ENCODE measurements at regions not wholly inside any gene's neighbourhood (a gene's known extent, or its start where the extent isn't known, plus 50 kb on each side); places are given as distances from the start of the nearest gene placed in this dataset.
A peak's percentile ranks its signal among the peaks of the same experiment; 100 is the strongest.

DNA sequence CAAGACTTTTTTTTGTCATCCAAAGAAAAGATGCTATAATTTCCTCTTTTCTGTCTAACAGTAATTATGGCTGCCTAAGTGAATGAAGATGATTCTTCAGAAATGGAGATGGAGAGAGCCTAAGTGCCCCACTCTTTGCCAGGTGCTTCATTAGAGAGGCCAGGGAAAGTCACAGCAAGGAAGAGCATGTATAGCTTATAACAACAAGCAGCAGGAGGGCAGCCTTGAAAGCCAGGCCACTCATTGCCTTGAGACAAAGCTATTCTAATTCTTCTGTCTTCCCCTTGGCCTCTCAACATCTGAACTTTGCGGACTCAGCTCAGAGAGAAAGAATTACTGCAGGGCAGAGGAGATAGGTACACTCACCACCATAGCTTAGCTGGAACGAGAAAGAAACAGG lies 112.0 kb upstream of the ZNF366 start:
- Histone ChIP-seq H3K4me3 (ENCODE audit: low read depth in 1 of 3, low read length in 3 of 3) (no peak overlapping the region), H3K27ac (ENCODE audit: low read depth in 1 of 3, low read length in 2 of 3) (no peak overlapping the region), H3K36me3 (ENCODE audit: control insufficient read depth in 3 of 3, insufficient read depth in 2 of 3, low read depth in 1 of 3, low read length in 3 of 3) (no peaks in the 10 kb centered on the region), H3K27me3 (ENCODE audit: control insufficient read depth in 3 of 3, insufficient read depth in 3 of 3, low read length in 3 of 3) (peaks cover 0 to 2% (median 0%) of the 10 kb centered on the region in 3 donors), H3K4me1 (ENCODE audit: control insufficient read depth in 3 of 3, insufficient read depth in 2 of 3, low read depth in 1 of 3, low read length in 2 of 3) (no peaks in the 10 kb centered on the region), H3K9me3 (ENCODE audit: control insufficient read depth in 2 of 2, insufficient read depth in 1 of 2, low read depth in 1 of 2, low read length in 1 of 2) (no peaks in the 10 kb centered on the region)
- no peak for DNase-seq
- FAIRE-seq, result no peak
- 86 to 93% (median 90%) methylated on average over 2 of the region's 2 CpGs for WGBS, 3 donors

DNA sequence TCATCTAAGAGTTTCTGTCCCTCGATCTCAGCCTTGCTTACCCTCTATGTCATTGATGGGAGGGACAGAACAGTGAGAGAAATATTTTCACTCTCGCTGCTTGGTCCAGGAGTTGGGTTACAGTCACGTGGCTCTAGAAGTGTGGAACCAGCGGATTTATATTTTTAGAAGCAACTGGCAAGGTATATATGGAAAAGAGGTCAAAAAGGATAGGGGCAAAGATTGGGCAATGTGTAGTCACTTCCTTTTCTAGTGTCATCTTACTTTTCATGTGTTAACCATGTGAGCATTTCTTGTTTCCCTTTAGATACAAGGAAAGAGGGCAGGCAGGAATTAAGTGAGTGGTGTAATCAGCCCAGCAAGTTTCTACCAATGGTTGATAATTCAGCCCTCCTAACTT lies 111.5 kb upstream of the ZNF366 start:
- FAIRE-seq, result no peak

DNA sequence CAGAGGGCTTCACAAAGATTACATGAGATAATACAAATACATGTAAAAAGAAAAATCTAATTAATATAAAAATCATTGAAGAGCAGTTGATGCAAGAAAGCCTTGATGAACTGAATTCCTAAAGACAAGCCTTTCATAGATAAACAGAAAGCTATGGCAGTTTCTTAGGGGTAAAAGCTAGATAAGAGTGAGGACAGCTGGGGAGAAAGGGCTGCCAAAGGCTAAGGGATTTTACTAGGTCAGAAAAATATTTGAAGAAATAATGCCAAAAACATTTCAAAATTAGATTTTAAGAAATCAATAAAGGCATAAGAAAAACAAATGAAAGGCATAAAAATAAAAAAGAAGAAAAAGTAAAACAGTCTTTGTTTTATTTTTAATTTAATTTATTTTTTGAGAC lies 107.9 kb upstream of the ZNF366 start:
- Histone ChIP-seq H3K4me3 (ENCODE audit: low read depth in 1 of 3, low read length in 3 of 3) (no peak overlapping the region), H3K27ac (ENCODE audit: low read depth in 1 of 3, low read length in 2 of 3) (no peak overlapping the region), H3K27me3 (ENCODE audit: control insufficient read depth in 3 of 3, insufficient read depth in 3 of 3, low read length in 3 of 3) (peaks cover 0 to 2% (median 0%) of the 10 kb centered on the region in 3 donors), H3K9me3 (ENCODE audit: control insufficient read depth in 2 of 2, insufficient read depth in 1 of 2, low read depth in 1 of 2, low read length in 1 of 2) (no peaks in the 10 kb centered on the region), H3K36me3 (ENCODE audit: control insufficient read depth in 3 of 3, insufficient read depth in 2 of 3, low read depth in 1 of 3, low read length in 3 of 3) (no peaks in the 10 kb centered on the region), H3K4me1 (ENCODE audit: control insufficient read depth in 3 of 3, insufficient read depth in 2 of 3, low read depth in 1 of 3, low read length in 2 of 3) (no peaks in the 10 kb centered on the region)
- FAIRE-seq (no peak), DNase-seq (no peak)

More for the DNA sequence above, 111.5 kb upstream of the ZNF366 start:
- Histone ChIP-seq H3K36me3 (ENCODE audit: control insufficient read depth in 3 of 3, insufficient read depth in 2 of 3, low read depth in 1 of 3, low read length in 3 of 3) (no peaks in the 10 kb centered on the region), H3K4me3 (ENCODE audit: low read depth in 1 of 3, low read length in 3 of 3) (no peak overlapping the region), H3K4me1 (ENCODE audit: control insufficient read depth in 3 of 3, insufficient read depth in 2 of 3, low read depth in 1 of 3, low read length in 2 of 3) (no peaks in the 10 kb centered on the region), H3K27ac (ENCODE audit: low read depth in 1 of 3, low read length in 2 of 3) (no peak overlapping the region), H3K27me3 (ENCODE audit: control insufficient read depth in 3 of 3, insufficient read depth in 3 of 3, low read length in 3 of 3) (peaks cover 0 to 2% (median 0%) of the 10 kb centered on the region in 3 donors), H3K9me3 (ENCODE audit: control insufficient read depth in 2 of 2, insufficient read depth in 1 of 2, low read depth in 1 of 2, low read length in 1 of 2) (no peaks in the 10 kb centered on the region)
- DNase-seq, result no peak
- 76 to 86% (median 83%) methylated on average over 4 of the region's 4 CpGs for WGBS, 3 donors

GRCh38 chr5:72613515-72613914 lies 106.3 kb upstream of the ZNF366 start:
- DNase-seq, result peak in 1 of 2 donors; percentile 29
- Histone ChIP-seq H3K4me1 (ENCODE audit: control insufficient read depth in 3 of 3, insufficient read depth in 2 of 3, low read depth in 1 of 3, low read length in 2 of 3) (no peaks in the 10 kb centered on the region), H3K36me3 (ENCODE audit: control insufficient read depth in 3 of 3, insufficient read depth in 2 of 3, low read depth in 1 of 3, low read length in 3 of 3) (no peaks in the 10 kb centered on the region), H3K4me3 (ENCODE audit: low read depth in 1 of 3, low read length in 3 of 3) (no peak overlapping the region), H3K9me3 (ENCODE audit: control insufficient read depth in 2 of 2, insufficient read depth in 1 of 2, low read depth in 1 of 2, low read length in 1 of 2) (no peaks in the 10 kb centered on the region), H3K27me3 (ENCODE audit: control insufficient read depth in 3 of 3, insufficient read depth in 3 of 3, low read length in 3 of 3) (no peaks in the 10 kb centered on the region), H3K27ac (ENCODE audit: low read depth in 1 of 3, low read length in 2 of 3) (no peak overlapping the region)
- no peak for FAIRE-seq
- WGBS, 3 donors, result 66 to 80% (median 78%) methylated on average over 2 of the region's 2 CpGs

GRCh38 chr5:72612810-72613209 lies 105.6 kb upstream of the ZNF366 start:
- Histone ChIP-seq H3K27ac (ENCODE audit: low read depth in 1 of 3, low read length in 2 of 3) (no peak overlapping the region), H3K36me3 (ENCODE audit: control insufficient read depth in 3 of 3, insufficient read depth in 2 of 3, low read depth in 1 of 3, low read length in 3 of 3) (no peaks in the 10 kb centered on the region), H3K9me3 (ENCODE audit: control insufficient read depth in 2 of 2, insufficient read depth in 1 of 2, low read depth in 1 of 2, low read length in 1 of 2) (no peaks in the 10 kb centered on the region), H3K27me3 (ENCODE audit: control insufficient read depth in 3 of 3, insufficient read depth in 3 of 3, low read length in 3 of 3) (no peaks in the 10 kb centered on the region), H3K4me1 (ENCODE audit: control insufficient read depth in 3 of 3, insufficient read depth in 2 of 3, low read depth in 1 of 3, low read length in 2 of 3) (no peaks in the 10 kb centered on the region), H3K4me3 (ENCODE audit: low read depth in 1 of 3, low read length in 3 of 3) (no peak overlapping the region)
- DNase-seq, result no peak
- no peak for FAIRE-seq
- 86 to 94% (median 91%) methylated on average over 2 of the region's 2 CpGs for WGBS, 3 donors

- Histone ChIP-seq H3K4me1 (ENCODE audit: control insufficient read depth in 3 of 3, insufficient read depth in 2 of 3, low read depth in 1 of 3, low read length in 2 of 3) (no peaks in the 10 kb centered on the region), H3K36me3 (ENCODE audit: control insufficient read depth in 3 of 3, insufficient read depth in 2 of 3, low read depth in 1 of 3, low read length in 3 of 3) (no peaks in the 10 kb centered on the region), H3K27ac (ENCODE audit: low read depth in 1 of 3, low read length in 2 of 3) (no peak overlapping the region), H3K9me3 (ENCODE audit: control insufficient read depth in 2 of 2, insufficient read depth in 1 of 2, low read depth in 1 of 2, low read length in 1 of 2) (no peaks in the 10 kb centered on the region), H3K27me3 (ENCODE audit: control insufficient read depth in 3 of 3, insufficient read depth in 3 of 3, low read length in 3 of 3) (no peaks in the 10 kb centered on the region), H3K4me3 (ENCODE audit: low read depth in 1 of 3, low read length in 3 of 3) (no peak overlapping the region)
- no peak for FAIRE-seq
- 25 to 31% (median 27%) methylated on average over 6 of the region's 6 CpGs for WGBS, 3 donors
- DNase-seq, result peak; percentile 67 to 77
Measured at GRCh38 chr5:72611118-72611730, 104.0 kb upstream of the ZNF366 start.

DNA sequence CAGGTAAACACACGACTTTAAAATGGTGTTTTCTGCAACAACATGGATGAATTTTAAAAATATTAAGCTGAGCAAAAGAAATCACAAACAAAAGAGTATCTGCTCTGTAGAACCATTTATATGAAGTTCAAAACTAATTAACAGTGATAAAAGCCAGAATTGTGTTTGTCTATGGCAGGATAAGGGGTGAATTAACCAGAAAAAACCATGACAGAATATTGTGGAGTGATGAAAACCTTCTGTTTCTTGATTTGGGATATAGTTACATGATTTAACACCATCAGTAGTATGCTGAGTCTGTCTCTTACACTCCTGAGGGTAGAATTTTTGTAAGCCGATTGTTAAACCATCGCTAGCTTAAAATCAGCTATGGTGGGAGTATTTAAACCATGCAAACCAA lies 101.7 kb upstream of the ZNF366 start:
- no peak overlapping the region for H3K4me3 ChIP-seq (ENCODE audit: low read depth in 1 of 3, low read length in 3 of 3)
- DNase-seq, result no peak
- H3K4me1 ChIP-seq (ENCODE audit: control insufficient read depth in 3 of 3, insufficient read depth in 2 of 3, low read depth in 1 of 3, low read length in 2 of 3), result no peaks in the 10 kb centered on the region
- H3K27me3 ChIP-seq (ENCODE audit: control insufficient read depth in 3 of 3, insufficient read depth in 3 of 3, low read length in 3 of 3), result peaks cover 0 to 2% (median 0%) of the 10 kb centered on the region in 3 donors
- H3K36me3 ChIP-seq (ENCODE audit: control insufficient read depth in 3 of 3, insufficient read depth in 2 of 3, low read depth in 1 of 3, low read length in 3 of 3), result no peaks in the 10 kb centered on the region
- WGBS, 3 donors, result 73 to 79% (median 74%) methylated on average over 3 of the region's 3 CpGs
- FAIRE-seq, result no peak
- no peaks in the 10 kb centered on the region for H3K9me3 ChIP-seq (ENCODE audit: control insufficient read depth in 2 of 2, insufficient read depth in 1 of 2, low read depth in 1 of 2, low read length in 1 of 2)
- H3K27ac ChIP-seq (ENCODE audit: low read depth in 1 of 3, low read length in 2 of 3), result no peak overlapping the region

DNA sequence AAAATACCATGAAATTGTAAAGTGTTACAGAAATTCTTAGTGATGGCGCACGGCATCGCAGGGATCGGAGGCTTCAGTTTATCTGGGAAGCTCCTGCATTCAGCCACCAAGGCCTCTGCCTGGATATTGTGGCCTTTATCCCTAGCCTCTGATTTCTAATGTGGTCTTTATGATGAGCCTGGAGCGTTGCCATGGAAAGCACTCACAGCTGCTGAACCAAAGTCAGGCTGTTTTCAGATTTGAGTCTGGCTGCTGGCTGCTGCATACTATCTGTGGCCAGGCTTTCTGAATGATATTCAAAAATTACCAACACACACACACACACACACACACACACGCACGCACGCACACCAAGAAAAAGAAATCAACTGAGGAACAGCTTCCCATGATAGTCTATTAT lies 101.1 kb upstream of the ZNF366 start:
- peaks cover 0 to 2% (median 0%) of the 10 kb centered on the region in 3 donors for H3K27me3 ChIP-seq (ENCODE audit: control insufficient read depth in 3 of 3, insufficient read depth in 3 of 3, low read length in 3 of 3)
- H3K4me1 ChIP-seq (ENCODE audit: control insufficient read depth in 3 of 3, insufficient read depth in 2 of 3, low read depth in 1 of 3, low read length in 2 of 3), result peaks cover 0 to 4% (median 0%) of the 10 kb centered on the region in 3 donors
- WGBS, 3 donors, result 74 to 89% (median 84%) methylated on average over 8 of the region's 8 CpGs
- DNase-seq (no peak), FAIRE-seq (no peak)
- no peaks in the 10 kb centered on the region for H3K9me3 ChIP-seq (ENCODE audit: control insufficient read depth in 2 of 2, insufficient read depth in 1 of 2, low read depth in 1 of 2, low read length in 1 of 2)
- no peak overlapping the region for H3K4me3 ChIP-seq (ENCODE audit: low read depth in 1 of 3, low read length in 3 of 3)
- H3K36me3 ChIP-seq (ENCODE audit: control insufficient read depth in 3 of 3, insufficient read depth in 2 of 3, low read depth in 1 of 3, low read length in 3 of 3), result no peaks in the 10 kb centered on the region
- no peak overlapping the region for H3K27ac ChIP-seq (ENCODE audit: low read depth in 1 of 3, low read length in 2 of 3)

GRCh38 chr5:72607381-72607780 lies 100.2 kb upstream of the ZNF366 start:
- no peak overlapping the region for H3K4me3 ChIP-seq (ENCODE audit: low read depth in 1 of 3, low read length in 3 of 3)
- FAIRE-seq (no peak), DNase-seq (no peak)
- H3K9me3 ChIP-seq (ENCODE audit: control insufficient read depth in 2 of 2, insufficient read depth in 1 of 2, low read depth in 1 of 2, low read length in 1 of 2), result no peaks in the 10 kb centered on the region
- peaks cover 0 to 13% (median 5%) of the 10 kb centered on the region in 3 donors for H3K4me1 ChIP-seq (ENCODE audit: control insufficient read depth in 3 of 3, insufficient read depth in 2 of 3, low read depth in 1 of 3, low read length in 2 of 3)
- H3K27me3 ChIP-seq (ENCODE audit: control insufficient read depth in 3 of 3, insufficient read depth in 3 of 3, low read length in 3 of 3), result peaks cover 0 to 2% (median 0%) of the 10 kb centered on the region in 3 donors
- no peak overlapping the region for H3K27ac ChIP-seq (ENCODE audit: low read depth in 1 of 3, low read length in 2 of 3)
- H3K36me3 ChIP-seq (ENCODE audit: control insufficient read depth in 3 of 3, insufficient read depth in 2 of 3, low read depth in 1 of 3, low read length in 3 of 3), result no peaks in the 10 kb centered on the region
- 77 to 90% (median 89%) methylated on average over 2 of the region's 2 CpGs for WGBS, 3 donors
